Smooth muscle cell (in vitro differentiated cells): ENCODE measurements at regions not wholly inside any gene's neighbourhood (a gene's known extent, or its start where the extent isn't known, plus 50 kb on each side); places are given as distances from the start of the nearest gene placed in this dataset.

Source experiments
- DNase-seq: peaks from one replicate; lab custom pipeline; 2025; ENCODE audit not compliant: unreplicated experiment; lab: John Stamatoyannopoulos, UW
- H2AFZ ChIP-seq: fragments of 200-600 bp; sonication (generic); 2 replicates; pipeline ENCODE4 v1.6.0; 2016; ENCODE audit warnings: antibody characterized with exemption, low read depth, mild to moderate bottlenecking
- H3F3A ChIP-seq: fragments of 200-600 bp; sonication (generic); 2 replicates; pipeline ENCODE4 v1.6.0; 2017; ENCODE audit warnings: antibody characterized with exemption, low read depth
- H3K27ac ChIP-seq: fragments of 200-600 bp; sonication (generic); 2 replicates; pipeline ENCODE4 v1.5.1; 2016; ENCODE audit warnings: low read depth, mild to moderate bottlenecking
- H3K27me3 ChIP-seq: fragments of 200-600 bp; sonication (generic); 2 replicates; pipeline ENCODE4 v1.6.1; 2016; ENCODE audit warnings: low read depth, mild to moderate bottlenecking
- H3K36me3 ChIP-seq: fragments of 200-600 bp; sonication (generic); 2 replicates; pipeline ENCODE4 v1.5.1; 2016; ENCODE audit warnings: low read depth
- H3K4me1 ChIP-seq: fragments of 200-600 bp; sonication (generic); 2 replicates; pipeline ENCODE4 v1.5.1; 2016; ENCODE audit warnings: low read depth
- H3K4me2 ChIP-seq: fragments of 200-600 bp; sonication (generic); 2 replicates; pipeline ENCODE4 v1.6.0; 2016; ENCODE audit warnings: mild to moderate bottlenecking
- H3K4me3 ChIP-seq: fragments of 200-600 bp; sonication (generic); 2 replicates; pipeline ENCODE4 v1.5.1; 2016; ENCODE audit warnings: mild to moderate bottlenecking
- H3K79me2 ChIP-seq: fragments of 200-600 bp; sonication (generic); 2 replicates; pipeline ENCODE4 v1.6.0; 2016; ENCODE audit warnings: low read depth, mild to moderate bottlenecking
- H3K9ac ChIP-seq: fragments of 200-600 bp; sonication (generic); 2 replicates; pipeline ENCODE4 v1.6.0; 2016; ENCODE audit warnings: low read depth
- H3K9me3 ChIP-seq: fragments of 200-600 bp; sonication (generic); replicated peaks from 2 replicates; pipeline ENCODE4 v1.5.1; 2016; ENCODE audit warnings: low read depth
- H4K20me1 ChIP-seq: fragments of 200-600 bp; sonication (generic); 2 replicates; pipeline ENCODE4 v1.6.0; 2016; ENCODE audit warnings: low read depth
- CTCF ChIP-seq: fragments of 200-600 bp; sonication (generic); IDR thresholded peaks from 2 replicates; pipeline ENCODE4 v1.5.1; 2017; ENCODE audit warnings: borderline replicate concordance, mild to moderate bottlenecking, antibody characterized with exemption; ENCODE audit not compliant: insufficient read depth, poor library complexity, severe bottlenecking
- WGBS: methylation state at CpG from one replicate; pipeline ENCODE4 v1.1.7; 2016; ENCODE audit warnings: low lambda C conversion rate; 5-methylcytosine and 5-hydroxymethylcytosine counted together

- H4K20me1 ChIP-seq = no peaks in the 10 kb centered on the region
- no peaks in the 10 kb centered on the region for H3K27me3 ChIP-seq
- TF ChIP-seq CTCF = no peak
- no peaks in the 10 kb centered on the region for H3K36me3 ChIP-seq
- peak overlapping the region; percentile 18 for H3K4me2 ChIP-seq
- no peaks in the 10 kb centered on the region for H3F3A ChIP-seq
- peaks cover 6% of the 10 kb centered on the region for H3K4me1 ChIP-seq
- no peaks in the 10 kb centered on the region for H3K79me2 ChIP-seq
- no peaks in the 10 kb centered on the region for H3K9me3 ChIP-seq
- WGBS = 79% methylated on average over 6 of the region's 6 CpGs
- H3K27ac ChIP-seq = no peak overlapping the region
- no peak for DNase-seq
- H2AFZ ChIP-seq = no peak overlapping the region
- no peak overlapping the region for H3K4me3 ChIP-seq
- no peak overlapping the region for H3K9ac ChIP-seq
These were observed 101.8 kb upstream of the NAP1L1 start for GRCh38 chr12:76186131-76186906.

GRCh38 chr12:76183459-76184186, 99.1 kb upstream of the NAP1L1 start:
- no peak for DNase-seq
- Histone ChIP-seq H3K79me2 (no peaks in the 10 kb centered on the region), H3K36me3 (no peaks in the 10 kb centered on the region), H2AFZ (peak overlapping the region; percentile 72), H3K27me3 (no peaks in the 10 kb centered on the region), H3F3A (no peaks in the 10 kb centered on the region), H3K27ac (peak overlapping the region; percentile 67), H4K20me1 (no peaks in the 10 kb centered on the region), H3K4me3 (no peak overlapping the region), H3K4me1 (peaks cover 6% of the 10 kb centered on the region), H3K4me2 (peak overlapping the region; percentile 42), H3K9ac (no peak overlapping the region), H3K9me3 (no peaks in the 10 kb centered on the region)
- TF ChIP-seq CTCF = no peak
- WGBS = 41% methylated on average over 4 of the region's 4 CpGs

GRCh38 chr12:76180401-76181277, 96.2 kb upstream of the NAP1L1 start:
- H3K4me1 ChIP-seq = peaks cover 6% of the 10 kb centered on the region
- 88% methylated on average over 4 of the region's 4 CpGs for WGBS

More at GRCh38 chr12:76180401-76181277, 96.2 kb upstream of the NAP1L1 start:
- no peaks in the 10 kb centered on the region for H3K27me3 ChIP-seq
- H3K36me3 ChIP-seq = no peaks in the 10 kb centered on the region
- no peaks in the 10 kb centered on the region for H3K9me3 ChIP-seq
- no peak overlapping the region for H2AFZ ChIP-seq
- H3K4me2 ChIP-seq = no peak overlapping the region
- no peak for DNase-seq
- no peak overlapping the region for H3K27ac ChIP-seq
- no peaks in the 10 kb centered on the region for H3K79me2 ChIP-seq
- no peak overlapping the region for H3K4me3 ChIP-seq
- no peaks in the 10 kb centered on the region for H4K20me1 ChIP-seq
- no peaks in the 10 kb centered on the region for H3F3A ChIP-seq
- TF ChIP-seq CTCF = no peak
- no peak overlapping the region for H3K9ac ChIP-seq
